HG02678 (cell line): ENCODE measurements at regions not wholly inside any gene's neighbourhood (a gene's known extent, or its start where the extent isn't known, plus 50 kb on each side); places are given as distances from the start of the nearest gene placed in this dataset.
A peak's percentile ranks its signal among the peaks of the same experiment; 100 is the strongest.
"Not testable (repeated sequence)": the region's sequence is repeated elsewhere in the genome, so short reads cannot be mapped to it uniquely, and the experiment has no call there.

ENCODE experiments used
- ATAC-seq: cut with Tn5 transposase; IDR thresholded peaks from one replicate; pipeline ENCODE4 v1.9.1; 2021; ENCODE audit warnings: mild to moderate bottlenecking, moderate library complexity; ENCODE audit not compliant: unreplicated experiment

DNA sequence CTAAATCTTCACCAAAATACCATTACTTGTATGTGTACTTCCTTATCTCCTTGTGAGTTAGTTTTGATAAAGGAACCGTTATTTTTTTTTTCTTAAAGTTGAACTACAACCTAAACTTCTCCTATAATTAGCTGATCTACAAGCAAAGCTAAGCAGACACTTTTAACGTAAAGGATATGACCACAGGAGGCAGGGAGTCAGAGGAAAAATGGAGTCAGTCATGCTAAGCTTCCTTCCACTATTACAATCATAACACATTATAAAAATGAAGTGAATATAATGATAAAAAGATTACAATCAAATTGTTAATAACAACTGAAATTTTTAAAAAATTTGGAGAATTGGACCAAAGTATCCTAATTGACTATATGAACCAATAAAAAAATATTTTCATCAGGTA, 892.6 kb downstream of the KCNT2 start:
- ATAC-seq = no peak

DNA sequence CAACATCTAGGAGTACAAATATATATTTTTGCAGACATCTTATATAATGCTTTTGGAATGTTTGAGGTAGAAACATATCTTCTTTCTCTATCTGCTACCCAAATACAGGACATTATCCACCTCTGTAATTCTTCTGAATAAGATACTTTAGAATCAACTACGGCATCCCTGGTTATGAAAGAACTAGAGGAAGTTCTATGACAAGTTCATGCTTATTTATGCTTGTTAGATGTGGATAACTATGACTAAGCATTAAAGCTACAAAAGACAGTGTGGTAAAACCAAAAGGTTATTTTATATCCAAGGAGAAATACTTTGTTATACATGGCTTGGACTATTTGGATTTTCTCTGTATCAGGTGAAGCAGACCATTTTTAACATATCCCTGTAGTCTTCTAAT, 894.0 kb downstream of the KCNT2 start:
- ATAC-seq = no peak

DNA sequence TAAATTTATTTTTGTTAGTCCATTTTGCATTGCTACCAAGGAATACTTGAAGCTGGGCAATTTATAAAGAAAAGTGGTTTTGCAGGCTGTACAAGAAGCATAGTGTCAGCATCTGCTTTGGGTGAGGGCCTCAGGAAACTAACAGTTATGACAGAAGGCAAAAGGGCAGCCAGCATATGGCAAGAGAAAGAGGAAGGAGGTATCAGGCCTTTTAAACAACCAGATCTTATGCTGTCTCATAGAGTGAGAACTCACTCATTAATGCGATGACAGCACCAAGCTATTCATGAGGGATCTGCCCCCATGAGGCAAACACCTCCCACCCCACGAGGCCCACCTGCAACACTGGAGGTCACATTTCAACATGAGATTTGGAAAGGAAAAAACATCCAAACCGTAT, 898.4 kb downstream of the KCNT2 start:
- no peak for ATAC-seq

DNA sequence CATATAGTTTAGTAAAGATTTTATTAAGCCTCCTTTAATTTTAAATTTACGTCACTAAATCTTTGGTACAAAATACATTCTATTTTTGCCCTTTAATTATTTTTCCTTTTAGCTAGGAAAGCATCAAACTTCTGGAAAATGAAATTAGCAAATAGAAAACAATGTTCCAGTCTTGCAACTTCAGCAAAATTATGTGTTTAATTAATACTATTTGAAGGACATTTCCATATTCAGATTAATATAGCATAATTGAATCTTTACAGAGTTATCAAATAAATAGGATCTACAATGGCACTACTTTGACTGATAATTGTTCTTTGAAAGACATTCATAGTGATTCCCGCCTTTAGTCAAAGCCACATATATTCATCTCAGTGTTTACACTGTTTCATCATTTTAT, 904.2 kb downstream of the KCNT2 start:
- no peak for ATAC-seq

DNA sequence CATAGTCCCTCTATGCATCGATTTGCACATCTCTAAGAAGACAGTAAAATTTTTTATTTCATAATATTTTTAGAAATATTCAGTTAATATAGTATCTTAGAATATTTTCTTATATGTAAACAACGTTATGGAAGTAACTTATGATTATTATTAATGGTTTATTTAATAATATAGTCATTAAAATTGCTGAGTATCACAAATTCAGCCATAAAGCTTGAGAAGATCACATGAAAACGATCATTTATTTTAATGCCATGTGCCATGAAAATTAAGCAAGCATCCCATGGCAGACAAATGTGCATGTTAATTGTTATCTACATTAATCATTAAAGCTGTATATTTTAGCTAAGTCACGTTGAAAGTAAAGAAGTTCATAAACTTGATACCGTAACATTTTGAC, 907.1 kb downstream of the KCNT2 start:
- no peak for ATAC-seq

DNA sequence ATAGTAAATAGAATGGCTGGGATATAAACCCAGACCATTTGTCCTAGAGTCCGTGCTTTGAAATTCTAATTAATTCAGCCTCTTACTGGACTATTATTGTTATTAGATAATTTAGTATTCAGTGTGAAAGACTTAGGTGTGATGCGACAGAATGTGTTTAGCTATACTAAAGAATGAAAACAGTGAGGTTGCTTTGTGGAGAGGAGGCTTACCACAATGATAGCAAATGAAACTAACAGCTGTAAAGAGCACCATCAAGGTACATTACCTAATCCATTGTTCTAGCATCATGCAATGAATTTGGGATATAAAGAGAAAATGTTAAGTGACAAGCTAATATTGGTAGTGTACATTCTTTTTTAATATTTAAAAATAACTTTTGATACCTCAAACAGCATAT, 911.1 kb downstream of the KCNT2 start:
- peak; percentile 89 for ATAC-seq

DNA sequence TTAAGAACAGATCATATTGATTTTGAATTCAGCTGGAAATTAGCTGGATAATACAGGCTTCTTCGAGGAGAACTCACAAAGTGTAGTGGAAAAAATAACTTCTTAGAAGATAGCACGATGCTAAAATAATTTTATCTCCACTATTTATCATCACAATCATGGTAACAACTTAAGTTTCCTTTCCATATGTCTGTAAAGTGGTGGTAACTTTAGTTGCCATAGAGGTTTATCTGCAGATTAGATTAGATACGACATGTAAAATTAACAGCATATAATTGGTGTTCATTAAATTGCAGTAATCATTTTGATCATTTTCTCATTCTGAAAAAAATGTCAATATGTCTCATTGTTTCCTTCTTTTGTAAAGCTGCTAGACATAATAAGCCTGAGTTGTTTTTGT, 921.5 kb downstream of the KCNT2 start:
- no peak for ATAC-seq

DNA sequence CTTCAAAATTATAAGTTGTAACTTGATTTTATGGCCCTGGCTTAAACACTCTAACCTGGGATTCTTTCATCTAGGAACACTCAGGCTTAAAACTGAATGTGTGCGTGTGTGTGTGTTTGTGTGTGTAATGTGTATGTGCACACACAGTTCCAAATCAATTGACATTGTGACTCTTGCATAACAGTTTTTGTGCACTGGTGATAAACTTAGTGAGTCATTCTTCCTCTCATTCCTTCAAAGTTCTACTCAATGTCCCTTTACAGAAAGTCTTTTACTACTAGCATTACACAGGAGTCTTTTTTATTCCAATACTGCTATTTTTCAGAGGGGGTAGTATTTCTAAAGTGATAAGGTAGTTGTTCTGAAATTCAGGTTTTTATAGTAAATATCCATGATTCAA, 943.6 kb downstream of the KCNT2 start:
- ATAC-seq = no peak

DNA sequence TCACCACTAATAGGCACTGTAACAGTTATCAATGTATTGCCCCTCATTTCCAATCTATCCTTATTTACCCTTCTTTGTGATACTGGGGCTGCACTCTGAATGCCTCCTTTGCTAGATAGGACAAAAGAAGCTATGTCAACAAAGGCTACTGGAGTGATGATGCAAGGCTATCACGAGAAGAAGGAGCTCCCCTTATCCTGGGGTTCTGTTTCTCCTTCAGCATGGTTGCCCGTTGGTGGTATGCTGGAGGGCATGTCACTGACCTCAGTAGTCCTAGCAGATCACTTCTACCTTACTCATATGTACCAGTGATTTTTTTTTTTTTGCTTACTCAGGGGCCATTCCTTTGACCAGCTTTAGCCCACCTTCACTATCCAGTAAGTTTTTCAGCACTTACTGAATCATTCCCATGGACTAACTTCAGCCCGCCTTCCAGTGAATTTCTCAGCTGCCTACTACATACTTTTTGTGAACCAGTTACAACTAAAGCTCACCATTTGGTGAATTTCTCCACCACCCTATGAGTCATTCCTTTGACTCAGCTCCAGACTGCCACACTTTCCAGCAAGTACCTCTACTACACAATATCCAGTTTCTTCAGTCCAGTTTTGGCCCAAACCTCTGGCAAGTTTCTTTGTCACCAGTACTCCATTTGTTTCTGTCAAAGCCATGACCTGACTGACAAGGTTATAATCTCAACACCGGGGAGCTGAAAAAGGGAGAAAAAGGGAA, 944.5 kb downstream of the KCNT2 start:
- no peak for ATAC-seq

DNA sequence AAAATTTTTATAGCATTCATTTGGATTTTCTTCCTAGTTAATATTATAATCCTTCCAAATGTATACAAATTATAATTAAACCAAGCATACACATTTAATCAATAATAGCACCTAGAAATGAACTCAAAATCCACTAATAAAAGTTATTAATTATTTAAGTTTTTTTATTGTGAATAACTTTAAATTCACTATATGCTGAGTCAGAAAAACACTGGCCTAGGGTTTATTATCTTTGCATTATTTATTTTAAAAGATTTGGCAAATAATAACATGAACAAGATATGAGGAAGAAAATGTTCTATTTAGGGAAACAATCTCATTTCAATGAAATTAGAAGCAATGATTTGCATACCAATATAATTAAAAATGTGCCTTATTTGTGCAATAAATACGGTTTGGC, 951.5 kb downstream of the KCNT2 start:
- ATAC-seq = no peak

DNA sequence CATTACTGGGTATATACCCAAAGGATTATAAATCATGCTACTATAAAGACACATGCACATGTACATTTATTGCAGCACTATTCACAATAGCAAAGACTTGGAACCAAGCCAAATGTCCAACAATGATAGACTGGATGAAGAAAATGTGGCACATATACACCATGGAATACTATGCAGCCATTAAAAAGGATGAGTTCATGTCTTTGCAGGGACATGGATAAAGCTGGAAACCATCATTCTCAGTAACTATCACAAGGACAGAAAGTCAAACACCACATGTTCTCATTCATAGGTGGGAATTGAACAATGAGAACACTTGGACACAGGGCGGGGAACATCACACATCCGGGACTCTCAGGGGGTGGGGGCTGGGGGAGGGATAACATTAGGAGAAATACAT, 959.4 kb downstream of the KCNT2 start:
- not testable (repeated sequence) for ATAC-seq

DNA sequence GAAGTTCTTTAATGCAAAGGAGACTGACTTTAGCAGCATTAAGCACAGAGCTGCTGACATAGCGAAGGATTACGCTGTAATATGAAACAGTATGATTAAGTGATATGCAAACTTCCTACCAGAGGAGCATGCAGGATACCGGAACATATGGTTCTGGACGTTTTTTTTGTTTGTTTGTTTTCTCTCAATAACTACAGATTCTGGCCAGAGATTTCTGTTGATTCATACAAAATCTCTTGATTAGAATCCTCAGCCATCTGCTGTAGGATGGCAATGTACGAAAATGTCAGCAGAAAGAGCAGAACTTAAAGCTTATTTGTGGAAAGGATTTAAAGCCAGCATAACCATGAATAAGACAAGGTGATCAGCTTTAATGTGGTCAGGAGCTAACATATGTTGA, 970.7 kb downstream of the KCNT2 start:
- ATAC-seq = no peak

DNA sequence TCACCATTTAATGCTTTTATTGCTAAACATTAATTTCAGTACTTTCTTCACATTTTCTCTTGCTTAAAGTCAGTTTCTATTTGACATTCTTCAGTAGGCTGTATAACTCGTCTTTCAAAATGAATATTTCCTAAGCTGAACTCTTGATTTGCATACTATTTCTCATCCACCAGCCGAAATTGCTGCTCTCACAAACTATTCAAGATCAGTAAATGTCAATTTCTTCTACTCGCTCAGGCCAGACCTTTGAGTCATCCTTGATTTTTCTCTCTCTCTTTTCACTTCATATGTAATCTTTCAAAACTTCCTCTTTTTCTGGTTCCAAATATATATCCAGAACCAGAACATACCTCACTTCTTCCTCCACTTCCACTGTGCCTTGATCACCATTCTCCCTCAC, 990.0 kb downstream of the KCNT2 start:
- no peak for ATAC-seq

DNA sequence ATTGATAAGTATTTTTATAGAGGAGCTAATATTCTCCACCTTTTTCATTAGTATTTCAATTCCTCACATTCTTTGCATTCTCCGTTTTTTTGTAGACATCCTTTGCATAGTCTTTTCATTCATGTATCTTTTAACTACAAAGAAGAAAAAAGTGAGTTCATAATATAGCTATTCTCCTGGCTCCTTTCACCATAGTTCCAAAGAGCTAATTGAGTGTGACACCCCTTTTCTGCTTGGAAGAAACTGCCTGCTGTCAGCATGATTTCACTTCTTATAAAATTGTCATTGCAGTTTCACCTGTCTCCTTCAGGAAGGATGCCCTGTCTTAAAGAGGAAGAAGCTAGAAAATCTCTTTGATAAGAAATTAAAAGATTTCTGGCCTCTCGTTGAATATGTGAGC, 991.1 kb downstream of the KCNT2 start:
- ATAC-seq = no peak

DNA sequence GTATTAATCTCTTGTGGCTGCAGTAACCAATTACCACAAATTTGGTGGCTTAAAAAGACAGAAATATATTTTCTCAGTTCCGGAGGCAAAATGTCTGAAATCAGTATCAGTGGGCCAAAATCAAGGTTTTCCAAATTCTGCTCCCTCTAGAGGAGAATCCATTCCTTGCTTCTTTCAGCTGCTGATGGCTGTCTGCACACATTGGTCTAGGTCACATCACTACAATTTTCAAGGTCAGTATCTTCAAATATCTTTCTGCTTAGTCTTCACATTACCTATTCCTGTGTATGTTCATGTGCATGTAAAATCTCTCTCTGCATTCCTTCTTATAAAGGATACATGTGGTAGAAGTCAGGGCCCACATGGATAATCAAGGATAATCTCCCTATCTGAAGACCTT, 999.4 kb downstream of the KCNT2 start:
- ATAC-seq = no peak

DNA sequence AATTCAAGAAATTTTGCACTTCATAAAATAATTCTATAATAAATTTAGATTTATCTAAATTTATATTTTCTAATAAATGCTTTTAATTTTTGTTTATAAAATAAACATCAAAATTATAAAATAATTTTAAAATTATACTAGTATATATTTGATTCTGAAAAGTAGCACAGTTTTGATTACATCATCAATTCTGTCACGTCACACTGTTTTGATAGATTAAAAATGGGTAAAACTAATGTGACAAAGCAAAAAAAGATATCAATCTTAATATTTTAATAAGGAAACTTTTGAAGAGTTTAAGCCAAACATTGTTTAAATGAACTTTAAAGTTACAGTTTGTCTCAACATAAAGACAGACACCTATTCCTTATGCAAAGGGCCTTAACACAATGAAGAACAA, 1001.8 kb downstream of the KCNT2 start:
- no peak for ATAC-seq

DNA sequence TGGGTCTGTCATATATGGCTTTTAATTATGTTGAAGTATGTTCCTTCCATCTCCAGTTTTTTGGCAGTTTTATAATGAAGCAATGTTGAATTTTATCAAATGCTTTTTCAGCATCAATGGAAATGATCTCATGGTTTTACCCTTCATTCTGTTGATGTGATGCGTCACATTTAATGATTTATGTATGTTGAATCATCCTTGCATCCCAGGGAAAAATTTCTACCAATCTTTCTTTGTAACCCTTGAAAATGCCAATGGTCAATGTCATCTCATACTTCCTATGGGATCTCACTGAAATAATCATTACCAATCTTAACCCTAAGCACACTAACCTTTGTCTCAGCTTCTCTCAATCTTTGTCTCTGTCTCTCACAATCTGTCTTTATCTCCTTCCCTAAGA, 1004.0 kb downstream of the KCNT2 start:
- no peak for ATAC-seq

DNA sequence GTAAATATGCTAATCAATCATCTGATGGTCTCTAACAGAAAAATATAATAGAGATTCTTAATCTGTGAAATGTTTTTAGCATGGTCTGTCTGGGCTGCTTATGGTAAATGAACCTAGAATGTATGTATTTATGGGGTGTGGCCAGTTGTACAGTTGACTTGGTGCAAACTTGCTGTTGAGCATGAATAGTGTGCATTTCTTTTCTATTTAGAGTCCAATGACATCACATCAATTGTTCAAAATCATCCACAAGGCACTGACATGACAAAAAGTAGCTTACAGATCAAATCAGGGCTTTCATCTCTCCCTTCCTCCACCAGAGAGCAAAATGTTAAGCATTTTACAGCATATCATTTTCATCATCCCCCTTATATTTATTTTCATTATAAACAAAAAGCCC, 1010.3 kb downstream of the KCNT2 start:
- ATAC-seq = no peak

DNA sequence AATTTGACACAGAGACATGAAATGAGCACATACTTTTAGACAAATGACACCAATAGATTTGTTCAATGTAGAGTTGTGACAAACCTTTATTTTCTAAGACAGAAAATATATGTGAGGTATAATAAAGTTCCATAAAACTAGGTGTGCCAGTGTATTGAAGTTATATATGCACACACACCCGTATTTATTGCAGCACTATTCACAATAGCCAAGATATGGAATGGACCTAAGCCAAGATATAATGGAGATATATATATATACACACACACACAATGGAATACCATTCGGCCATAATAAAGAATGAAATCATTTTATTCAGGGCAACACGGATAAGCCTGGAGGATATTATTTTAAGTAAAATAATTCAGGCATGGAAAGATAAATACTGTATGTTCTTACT, 1013.5 kb downstream of the KCNT2 start:
- no peak for ATAC-seq

DNA sequence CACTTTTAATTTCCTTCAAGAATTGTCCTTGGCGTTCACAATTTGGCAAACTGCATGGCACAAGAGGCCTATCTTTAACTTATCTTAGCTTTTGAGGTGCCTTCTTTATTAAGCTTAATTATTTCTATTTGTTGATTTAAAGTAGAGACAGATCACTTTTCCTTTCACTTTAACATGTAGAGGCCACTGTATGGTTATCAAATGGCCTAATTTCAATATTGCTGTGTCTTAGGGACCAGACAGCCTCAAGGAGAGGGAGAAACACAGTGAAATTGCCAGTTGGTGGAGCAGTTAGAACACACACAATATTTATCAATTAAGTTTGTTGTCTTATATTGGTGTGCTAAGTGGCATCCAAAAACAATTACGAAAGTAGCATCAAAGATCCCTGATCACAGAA, 1013.9 kb downstream of the KCNT2 start:
- no peak for ATAC-seq

DNA sequence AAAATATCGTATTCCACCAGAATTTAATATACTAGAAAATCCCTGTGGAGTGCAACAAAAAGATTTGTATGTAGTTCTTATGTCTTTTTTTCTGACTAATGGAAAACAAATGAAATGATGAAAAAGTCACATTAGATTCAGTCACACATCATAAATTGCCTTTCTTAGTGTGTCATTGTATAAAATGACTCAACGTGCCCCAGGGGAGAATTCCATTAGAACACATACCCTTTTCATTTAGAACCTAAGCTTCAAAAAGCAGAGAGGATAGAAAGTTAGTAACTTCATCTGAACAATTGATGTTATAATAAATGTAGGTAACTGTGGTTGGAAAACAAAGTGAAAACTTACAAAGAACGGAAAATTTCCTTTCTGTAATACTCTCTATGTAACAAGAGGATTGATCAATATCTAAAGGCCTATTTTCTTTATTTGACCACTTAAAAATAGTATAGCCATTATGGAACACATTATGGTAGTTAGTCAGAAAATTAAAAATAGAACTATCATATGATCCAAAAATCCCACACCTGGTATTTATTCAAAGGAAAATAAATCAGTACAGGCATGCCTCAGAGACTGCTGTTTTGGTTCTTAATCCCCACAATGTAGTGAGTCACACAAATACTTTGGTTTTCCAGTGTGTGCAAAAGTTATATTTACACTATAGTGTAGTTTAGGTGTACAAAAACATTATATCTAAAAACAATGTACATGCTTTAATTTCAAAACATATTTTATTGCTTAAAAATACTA, 1016.1 kb downstream of the KCNT2 start:
- no peak for ATAC-seq

DNA sequence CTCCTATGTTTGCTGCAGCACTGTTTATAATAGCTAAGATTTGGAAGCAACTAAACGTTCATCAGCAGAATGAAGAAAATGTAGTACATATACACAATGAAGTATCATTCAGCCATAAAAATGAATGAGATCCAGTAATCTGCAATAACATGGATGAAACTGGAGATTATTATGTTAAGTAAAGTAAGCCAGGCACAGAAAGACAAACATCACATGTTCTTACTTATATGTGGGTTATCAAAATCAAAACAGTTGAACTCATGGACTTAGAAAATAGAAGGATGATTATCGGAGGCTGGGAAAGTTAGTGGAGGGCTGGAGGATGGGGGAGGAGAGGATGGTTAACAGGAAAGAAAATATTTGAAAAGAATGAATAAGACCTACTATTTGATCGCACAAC, 1017.6 kb downstream of the KCNT2 start:
- ATAC-seq = no peak
